OCI-M2 (cell line): ENCODE measurements at regions not wholly inside any gene's neighbourhood (a gene's known extent, or its start where the extent isn't known, plus 50 kb on each side); places are given as distances from the start of the nearest gene placed in this dataset.
"Not testable (repeated sequence)": the region's sequence is repeated elsewhere in the genome, so short reads cannot be mapped to it uniquely, and the experiment has no call there.

Source experiments
- DNase-seq: peaks from one replicate; lab custom pipeline; 2025; ENCODE audit not compliant: unreplicated experiment; lab: John Stamatoyannopoulos, UW

- no peak for DNase-seq
These were observed 662.5 kb downstream of the LUZP2 start for GRCh38 chr11:25159341-25159740.

GRCh38 chr11:25163421-25163820 is 666.6 kb downstream of the LUZP2 start:
- DNase-seq, result no peak

- DNase-seq, result no peak
These were observed 683.3 kb downstream of the LUZP2 start for GRCh38 chr11:25180187-25180586.

- no peak for DNase-seq
These were observed 686.6 kb downstream of the LUZP2 start for GRCh38 chr11:25183411-25183810.

- DNase-seq, result no peak
These were observed 700.7 kb downstream of the LUZP2 start for GRCh38 chr11:25197515-25197914.

GRCh38 chr11:25198704-25199103 is 701.9 kb downstream of the LUZP2 start:
- DNase-seq, result no peak

GRCh38 chr11:25200925-25201324 is 704.1 kb downstream of the LUZP2 start:
- no peak for DNase-seq

- no peak for DNase-seq
These were observed 709.9 kb downstream of the LUZP2 start for GRCh38 chr11:25206762-25207161.

GRCh38 chr11:25211635-25212254 is 714.9 kb downstream of the LUZP2 start:
- DNase-seq, result no peak

- no peak for DNase-seq
These were observed 717.8 kb downstream of the LUZP2 start for GRCh38 chr11:25214535-25215176.

GRCh38 chr11:25218036-25218435 is 721.2 kb downstream of the LUZP2 start:
- DNase-seq, result no peak

GRCh38 chr11:25225078-25225477 is 728.2 kb downstream of the LUZP2 start:
- DNase-seq, result no peak

- DNase-seq, result no peak
These were observed 746.1 kb downstream of the LUZP2 start for GRCh38 chr11:25242928-25243327.

GRCh38 chr11:25244126-25244525 is 747.3 kb downstream of the LUZP2 start:
- DNase-seq, result no peak

GRCh38 chr11:25247336-25247735 is 750.5 kb downstream of the LUZP2 start:
- DNase-seq, result no peak

- no peak for DNase-seq
These were observed 756.0 kb downstream of the LUZP2 start for GRCh38 chr11:25252854-25253253.

- not testable (repeated sequence) for DNase-seq
These were observed 767.0 kb downstream of the LUZP2 start for GRCh38 chr11:25263861-25264260.

GRCh38 chr11:25271301-25271700 is 774.4 kb downstream of the LUZP2 start:
- no peak for DNase-seq

GRCh38 chr11:25272214-25272613 is 775.4 kb downstream of the LUZP2 start:
- DNase-seq, result no peak

GRCh38 chr11:25280821-25281220 is 784.0 kb downstream of the LUZP2 start:
- not testable (repeated sequence) for DNase-seq

GRCh38 chr11:25293166-25293565 is 796.3 kb downstream of the LUZP2 start:
- DNase-seq, result no peak

- DNase-seq, result no peak
These were observed 801.6 kb downstream of the LUZP2 start for GRCh38 chr11:25298450-25298849.

- no peak for DNase-seq
These were observed 813.0 kb downstream of the LUZP2 start for GRCh38 chr11:25309818-25310217.
